GM19035 (cell line): ENCODE measurements at regions not wholly inside any gene's neighbourhood (a gene's known extent, or its start where the extent isn't known, plus 50 kb on each side); places are given as distances from the start of the nearest gene placed in this dataset.
"Not testable (repeated sequence)": the region's sequence is repeated elsewhere in the genome, so short reads cannot be mapped to it uniquely, and the experiment has no call there.

Source experiments
- ATAC-seq: cut with Tn5 transposase; IDR thresholded peaks from one replicate; pipeline ENCODE4 v1.9.1; 2021; ENCODE audit not compliant: unreplicated experiment

- ATAC-seq, result no peak
These were observed 86.4 kb upstream of the RGPD4 start for GRCh38 chr2:107740300-107740699.

GRCh38 chr2:107742460-107743027, 84.1 kb upstream of the RGPD4 start:
- ATAC-seq, result no peak

- ATAC-seq, result no peak
These were observed 83.4 kb upstream of the RGPD4 start for GRCh38 chr2:107743274-107743673.

- ATAC-seq, result no peak
These were observed 81.6 kb upstream of the RGPD4 start for GRCh38 chr2:107745100-107745499.

- not testable (repeated sequence) for ATAC-seq
These were observed 80.0 kb upstream of the RGPD4 start for GRCh38 chr2:107746552-107747198.

- ATAC-seq, result not testable (repeated sequence)
These were observed 79.3 kb upstream of the RGPD4 start for GRCh38 chr2:107747199-107747963.

- ATAC-seq, result no peak
These were observed 78.6 kb upstream of the RGPD4 start for GRCh38 chr2:107747964-107748583.

- ATAC-seq, result no peak
These were observed 74.8 kb upstream of the RGPD4 start for GRCh38 chr2:107751936-107752335.

- ATAC-seq, result not testable (repeated sequence)
These were observed 72.9 kb upstream of the RGPD4 start for GRCh38 chr2:107753806-107754205.

GRCh38 chr2:107757223-107757622, 69.5 kb upstream of the RGPD4 start:
- ATAC-seq, result no peak

- no peak for ATAC-seq
These were observed 65.9 kb upstream of the RGPD4 start for GRCh38 chr2:107760620-107761364.

- ATAC-seq, result no peak
These were observed 54.3 kb upstream of the RGPD4 start for GRCh38 chr2:107772353-107772752.

- ATAC-seq, result no peak
These were observed 51.5 kb upstream of the RGPD4 start for GRCh38 chr2:107775211-107775610.

GRCh38 chr2:107775791-107776190, 50.9 kb upstream of the RGPD4 start:
- no peak for ATAC-seq

GRCh38 chr2:107776362-107776761, 50.3 kb upstream of the RGPD4 start:
- no peak for ATAC-seq
